ENCODE measurements at regions not wholly inside any gene's neighbourhood (a gene's known extent, or its start where the extent isn't known, plus 50 kb on each side); places are given as distances from the start of the nearest gene placed in this dataset.

DNA sequence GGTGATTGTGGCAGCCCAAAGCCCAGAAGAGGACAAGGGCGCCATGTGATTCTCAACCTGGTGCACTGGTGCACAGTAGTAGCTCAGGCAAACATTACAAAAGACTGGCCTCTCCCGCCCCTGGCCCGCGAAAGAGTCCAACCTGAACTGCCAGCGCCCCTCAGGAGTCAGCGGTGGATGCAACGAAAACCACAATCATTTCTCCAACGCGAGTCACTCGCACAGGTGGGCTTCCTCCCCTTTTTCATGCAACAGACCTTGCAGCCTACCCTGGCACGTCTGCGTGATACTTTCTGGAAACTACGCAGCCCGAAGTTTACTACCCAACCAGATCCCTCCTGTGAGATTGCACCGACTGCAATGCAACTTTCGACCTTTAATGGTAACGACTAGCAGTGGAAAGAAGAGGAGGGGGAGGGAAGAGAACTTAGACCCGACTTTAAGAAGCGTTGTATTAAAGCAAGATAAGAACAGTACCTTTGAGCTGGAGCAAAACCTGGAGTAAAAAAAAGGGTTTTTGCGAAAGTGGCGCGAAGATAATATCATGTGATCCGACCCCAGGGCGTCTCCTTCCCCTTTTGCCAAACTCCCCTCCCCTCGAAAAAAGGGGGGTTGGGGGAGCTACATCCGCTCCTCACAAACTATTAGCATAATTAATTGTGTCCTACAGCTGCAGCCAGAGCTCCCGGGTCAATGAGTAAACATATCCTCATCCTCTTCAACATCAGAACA is 63.3 kb upstream of the CCDC160 start:
- DNase-seq (ENCODE audit: low read depth) = no peak

DNA sequence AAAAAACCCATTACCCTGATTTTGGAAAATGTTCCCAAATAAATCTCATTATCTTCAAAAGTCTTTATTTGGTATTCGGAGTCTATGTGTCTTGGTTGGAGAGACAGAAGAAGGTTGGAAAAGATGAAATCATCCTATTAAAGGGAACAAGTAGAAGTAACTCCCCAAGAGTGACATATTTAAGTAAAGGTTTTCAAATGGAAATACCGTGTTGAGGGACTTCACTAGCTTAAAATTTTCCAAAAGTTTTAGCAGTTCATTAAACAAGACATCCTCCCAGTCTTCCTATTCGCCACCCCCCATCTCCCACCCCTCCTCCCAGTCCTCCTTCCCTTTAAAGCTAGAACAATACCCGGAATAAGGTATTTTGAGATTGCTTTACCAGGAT is 62.7 kb upstream of the CCDC160 start:
- DNase-seq (ENCODE audit: low read depth) = no peak

DNA sequence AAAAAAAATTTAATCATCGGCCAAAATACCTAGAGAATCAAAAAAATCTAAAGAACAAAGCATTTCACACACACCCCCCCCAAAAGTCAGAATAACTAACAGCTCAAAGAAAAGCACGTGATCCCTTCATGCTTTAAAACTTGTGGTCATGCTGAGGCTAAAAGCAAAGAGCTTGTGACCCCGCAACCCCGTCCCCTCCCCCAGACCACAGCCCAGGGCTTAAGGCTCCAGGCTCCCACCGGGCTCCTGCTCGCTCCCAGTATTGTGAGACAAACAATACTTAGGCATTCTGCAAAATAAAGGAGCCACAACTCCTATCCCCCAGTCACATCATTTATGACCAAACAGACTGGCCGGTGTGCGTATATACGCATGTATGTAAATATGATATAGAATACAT is 62.1 kb upstream of the CCDC160 start:
- DNase-seq (ENCODE audit: low read depth) = no peak

DNA sequence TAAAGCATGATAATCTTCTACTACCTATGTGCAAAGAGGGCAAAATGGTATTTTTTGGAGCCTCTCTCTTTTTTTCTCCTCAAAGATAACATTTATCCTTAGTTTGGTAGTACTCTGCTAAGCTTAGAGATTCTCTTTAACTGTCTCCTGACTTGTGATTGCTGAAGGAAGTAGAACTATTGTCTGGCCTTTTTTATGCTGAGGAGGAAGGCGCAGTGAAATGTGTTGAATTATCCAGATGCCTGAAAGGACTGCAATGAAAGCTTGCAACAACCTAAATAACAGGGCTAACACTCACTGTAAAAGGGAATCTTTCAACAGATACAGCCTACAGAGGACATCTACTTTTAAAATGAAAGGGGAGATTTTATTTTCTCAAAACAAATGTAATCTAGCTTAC is 59.5 kb upstream of the CCDC160 start:
- DNase-seq (ENCODE audit: low read depth) = no peak

DNA sequence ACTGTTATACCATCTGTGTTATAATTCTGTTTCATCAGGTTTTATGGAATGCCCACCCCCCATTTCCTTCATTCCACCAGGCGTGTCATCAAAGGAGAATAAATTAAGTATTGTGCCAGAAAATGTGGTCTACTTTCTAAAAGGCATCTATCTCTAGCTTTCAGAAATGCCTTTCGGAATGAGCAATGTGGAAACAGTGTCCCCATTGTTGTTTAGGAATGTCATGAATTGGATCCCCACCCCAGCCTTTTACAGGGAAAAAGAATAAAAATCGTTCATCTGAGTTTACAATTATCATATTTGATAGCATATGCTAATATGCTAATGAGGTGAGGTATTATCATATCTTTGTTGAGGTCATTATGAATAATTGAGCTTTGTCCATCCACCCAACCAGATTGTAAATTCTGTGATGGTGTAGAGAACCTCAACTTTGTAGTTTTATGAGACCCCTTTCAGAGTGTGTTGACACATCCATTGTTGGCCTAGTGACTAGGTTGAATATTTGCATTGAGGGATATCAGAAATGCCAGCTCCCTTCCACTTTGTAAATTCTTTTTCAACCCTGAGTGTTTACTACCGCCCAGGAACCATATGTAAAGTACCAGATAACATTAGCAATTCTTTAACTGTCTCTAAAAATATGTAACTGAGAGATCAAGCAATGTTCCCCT is 56.2 kb upstream of the CCDC160 start:
- no peak for DNase-seq (ENCODE audit: low read depth)

DNA sequence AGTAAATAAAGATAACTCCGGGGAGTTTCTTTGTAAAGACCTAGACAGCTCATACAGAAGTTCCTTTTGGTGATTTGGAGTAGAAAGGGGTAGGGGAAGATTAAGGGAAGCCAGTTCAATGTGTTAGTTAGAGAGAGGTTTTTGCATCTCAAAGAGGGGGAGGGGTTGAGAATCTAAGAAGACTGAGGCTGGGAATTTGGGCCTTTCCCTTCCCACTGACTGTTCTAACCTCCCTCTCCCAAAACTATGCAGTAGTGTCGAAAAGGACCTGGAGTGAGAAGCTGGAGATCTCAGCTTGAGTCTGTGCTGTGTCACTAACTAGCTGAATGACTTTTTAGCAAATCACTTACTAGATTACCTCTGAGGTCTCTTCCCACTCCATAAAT is 55.7 kb upstream of the CCDC160 start:
- DNase-seq (ENCODE audit: low read depth) = no peak

DNA sequence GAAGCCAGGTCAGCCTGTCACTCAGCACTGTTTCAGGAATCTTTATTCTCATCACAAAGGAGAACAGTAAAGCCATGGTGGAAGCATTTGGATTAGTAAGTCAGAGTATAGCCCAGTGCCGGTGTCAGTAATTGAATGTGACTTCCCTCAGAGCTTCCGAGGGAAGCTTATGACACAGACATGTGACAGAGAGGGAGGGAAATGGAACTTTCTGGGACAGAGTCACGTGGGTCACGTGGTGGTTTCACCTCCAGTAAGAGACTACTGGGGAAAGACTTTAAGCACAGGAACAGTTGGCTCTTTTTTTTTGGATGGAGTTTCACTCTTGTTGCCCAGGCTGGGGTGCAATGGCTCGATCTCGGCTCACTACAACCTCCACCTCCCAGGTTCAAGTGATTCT is 53.3 kb upstream of the CCDC160 start:
- DNase-seq (ENCODE audit: low read depth) = no peak

DNA sequence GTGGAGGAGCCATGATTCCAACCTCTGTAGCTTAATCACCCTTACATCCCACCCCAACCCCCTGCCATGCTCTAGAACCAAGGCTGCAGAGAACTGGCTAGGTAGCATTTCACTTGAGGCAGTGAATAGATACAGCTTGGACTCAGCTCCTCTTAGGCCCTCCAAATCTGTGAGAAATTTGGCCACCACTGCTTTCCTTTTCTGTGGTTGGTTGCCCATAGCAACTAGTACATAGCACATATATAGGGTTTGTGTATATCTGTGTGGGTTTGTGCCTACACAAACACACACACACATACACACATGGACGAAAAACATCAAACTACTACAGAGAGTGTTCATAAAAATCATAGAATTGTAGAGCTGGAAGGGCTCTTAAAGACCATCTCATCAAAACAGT is 52.0 kb upstream of the CCDC160 start:
- no peak for DNase-seq (ENCODE audit: low read depth)

DNA sequence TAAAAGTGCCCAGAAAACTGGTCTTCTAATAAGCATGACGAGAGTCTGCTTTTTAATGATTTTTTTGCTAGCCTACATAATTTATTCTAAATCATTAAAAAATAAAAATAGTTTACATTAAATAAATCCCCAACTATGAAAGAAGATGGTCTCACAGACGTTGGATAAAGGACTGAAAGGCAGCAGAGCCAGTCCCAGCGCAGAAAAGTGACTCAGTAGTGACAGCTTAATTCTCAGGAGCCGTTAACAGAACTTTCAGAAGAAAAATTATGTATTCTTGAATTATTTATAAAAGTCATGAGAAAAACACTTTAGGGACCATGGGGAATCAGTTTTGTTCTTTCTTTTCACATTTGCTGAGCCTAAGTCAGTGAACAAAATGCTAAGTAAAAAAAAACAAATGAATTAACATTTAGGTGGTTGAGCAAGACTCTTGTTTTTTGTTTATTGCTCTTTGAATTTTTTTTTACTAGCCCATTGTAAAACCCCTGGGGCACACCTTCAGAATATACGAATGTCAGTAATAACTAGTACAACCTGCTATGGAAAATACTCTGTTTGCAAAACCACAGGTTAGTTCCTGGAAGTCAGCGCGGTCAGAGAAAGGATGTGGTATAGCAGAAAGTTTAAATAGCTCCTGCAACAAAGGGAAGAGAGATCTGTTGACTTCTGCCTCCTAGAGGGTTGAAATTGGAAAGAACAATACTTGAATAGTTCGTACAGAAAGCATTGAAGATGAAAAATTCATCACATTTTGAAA is 50.4 kb upstream of the CCDC160 start:
- peak; percentile 71 for DNase-seq (ENCODE audit: low read depth)

All from renal cortical epithelial cell (primary cell).